ENCODE measurements at regions not wholly inside any gene's neighbourhood (a gene's known extent, or its start where the extent isn't known, plus 50 kb on each side); places are given as distances from the start of the nearest gene placed in this dataset.
A peak's percentile ranks its signal among the peaks of the same experiment; 100 is the strongest.
"Not testable (repeated sequence)": the region's sequence is repeated elsewhere in the genome, so short reads cannot be mapped to it uniquely, and the experiment has no call there.

DNA sequence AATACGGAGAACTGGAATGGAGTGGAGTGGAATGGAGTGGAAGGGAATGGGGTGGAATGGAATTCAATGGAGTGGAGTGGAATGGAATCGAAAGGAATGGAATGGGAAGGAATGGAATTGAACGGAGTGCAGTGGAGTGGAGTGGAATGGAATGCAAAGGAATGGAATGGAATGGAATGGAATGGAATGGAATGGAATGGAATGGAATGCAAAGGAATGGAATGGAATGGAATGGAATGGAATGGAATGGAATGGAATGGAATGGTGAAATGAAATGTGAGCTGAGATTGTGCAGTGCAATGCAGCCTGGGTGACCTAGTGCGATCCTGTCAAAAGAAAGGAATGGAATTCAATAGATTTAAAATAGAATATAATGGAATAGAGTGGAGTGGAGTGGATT, 357.3 kb upstream of the WSB1 start:
- FAIRE-seq; DNase-seq (ENCODE audit: low spot score in 2 of 2): not testable (repeated sequence)

DNA sequence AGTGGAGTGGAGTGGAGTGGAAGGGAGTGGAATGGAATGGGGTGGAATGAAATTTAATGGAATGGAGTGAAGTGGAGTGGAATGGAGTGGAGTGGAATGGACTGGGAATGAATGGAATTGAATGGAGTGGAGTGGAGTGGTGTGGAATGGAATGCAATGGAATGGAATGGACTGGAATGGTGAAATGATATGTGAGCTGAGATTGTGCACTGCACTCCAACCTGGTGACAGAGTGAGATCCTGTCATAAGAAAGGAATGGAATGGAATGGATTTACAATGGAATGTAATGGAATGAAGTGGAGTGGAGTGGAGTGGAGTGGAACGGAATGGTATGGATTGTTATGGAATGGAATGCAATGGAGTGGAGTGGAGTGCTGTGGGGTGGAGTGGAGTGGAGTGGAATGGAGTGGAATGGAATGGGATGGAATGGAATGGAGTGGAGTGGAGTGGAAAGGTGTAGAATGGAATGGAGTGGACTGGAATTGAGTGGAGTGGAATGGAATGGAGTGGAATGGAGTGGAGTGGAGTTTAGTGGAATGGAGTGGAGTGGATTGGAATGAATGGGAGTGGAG, 356.1 kb upstream of the WSB1 start:
- not testable (repeated sequence) for FAIRE-seq; DNase-seq (ENCODE audit: low spot score in 2 of 2)

GRCh38 chr17:26939755-26940154, 354.2 kb upstream of the WSB1 start:
- FAIRE-seq; DNase-seq (ENCODE audit: low spot score in 2 of 2): not testable (repeated sequence)

DNA sequence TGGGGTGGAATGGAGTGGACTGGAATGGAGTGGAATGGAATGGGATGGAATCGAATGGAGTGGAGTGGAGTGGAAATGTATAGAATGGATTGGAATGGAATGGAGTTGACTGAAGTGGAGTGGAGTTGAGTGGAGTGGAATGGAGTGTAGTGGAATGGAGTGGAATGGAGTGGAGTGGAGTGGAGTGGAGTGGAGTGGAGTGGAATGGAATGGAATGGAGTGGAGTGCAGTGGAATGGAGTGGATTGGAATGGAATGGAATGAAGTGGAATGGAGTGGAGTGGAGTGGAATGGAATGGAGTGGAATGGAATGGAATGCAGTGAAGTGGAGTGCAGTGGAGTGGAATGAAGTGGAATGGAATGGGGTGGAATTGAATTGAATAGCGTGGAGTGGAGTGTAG, 353.3 kb upstream of the WSB1 start:
- DNase-seq (ENCODE audit: low spot score in 2 of 2); FAIRE-seq: not testable (repeated sequence)

DNA sequence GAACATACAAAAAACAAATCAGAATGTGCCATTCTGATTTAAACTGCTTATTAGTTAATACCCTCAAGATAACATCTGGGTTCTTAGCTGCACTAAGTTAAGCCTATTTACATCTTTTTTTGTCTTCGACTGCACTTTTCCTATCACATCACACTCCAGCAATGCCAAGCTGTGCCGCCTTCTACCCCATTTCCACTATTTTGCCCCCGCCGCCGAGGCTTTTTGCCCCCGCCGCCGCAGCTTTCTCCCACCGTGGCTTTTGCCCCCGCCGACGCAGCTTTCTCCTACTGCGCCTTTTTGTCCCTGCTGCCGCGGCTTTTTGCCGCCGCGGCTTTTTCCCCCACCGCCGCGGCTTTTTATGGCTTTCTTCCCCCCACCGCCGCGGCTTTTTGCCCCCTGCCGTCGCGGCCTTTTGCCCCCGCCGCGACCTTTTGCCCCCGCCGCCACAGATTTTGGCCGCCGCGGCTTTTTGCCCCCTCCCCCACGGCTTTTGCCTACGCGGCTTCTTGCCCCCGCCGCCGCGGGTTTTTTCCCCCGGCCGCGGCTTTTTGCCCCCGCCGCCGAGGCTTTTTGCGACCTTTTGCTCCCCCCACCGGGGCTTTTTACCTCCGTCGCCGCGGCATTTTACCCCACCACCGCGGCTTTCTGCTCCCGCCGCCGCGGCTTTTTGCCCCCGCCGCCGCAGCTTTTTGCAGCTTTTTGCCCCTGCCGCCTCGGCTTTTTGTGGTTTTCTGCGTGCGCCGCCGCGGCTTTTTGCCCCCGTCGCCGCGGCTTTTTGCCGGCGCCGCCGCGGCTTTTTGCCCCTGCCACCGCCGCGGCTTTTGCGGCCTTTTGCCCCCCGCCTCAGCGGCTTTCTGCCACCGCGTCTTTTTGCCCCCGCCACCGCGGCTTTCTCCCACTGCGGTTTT, 331.4 kb upstream of the WSB1 start:
- DNase-seq (ENCODE audit: low spot score in 2 of 2) = no peak
- FAIRE-seq = no peak

DNA sequence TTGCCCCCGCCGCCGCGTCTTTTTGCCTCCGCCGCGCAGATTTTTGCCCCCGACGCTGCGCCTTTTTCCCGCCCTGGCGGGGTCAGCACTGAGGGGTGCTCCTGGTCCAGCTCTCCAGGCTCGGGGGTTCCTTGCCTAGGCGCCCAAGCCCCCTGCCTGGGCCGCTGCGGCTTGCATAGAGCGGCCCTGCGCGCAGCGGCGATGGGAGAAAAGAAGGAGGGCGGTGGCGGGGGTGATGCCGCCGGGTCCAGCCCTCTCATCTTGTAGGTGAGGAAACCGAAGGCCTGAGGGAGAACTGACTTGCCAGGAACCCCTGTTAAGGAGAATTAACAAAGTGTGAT, 330.8 kb upstream of the WSB1 start:
- DNase-seq (ENCODE audit: low spot score in 2 of 2) = no peak
- FAIRE-seq = no peak

- DNase-seq (ENCODE audit: low spot score in 2 of 2); FAIRE-seq: not testable (repeated sequence)
Observed at GRCh38 chr17:26965898-26966624, 327.9 kb upstream of the WSB1 start.

GRCh38 chr17:26966625-26967179, 327.2 kb upstream of the WSB1 start:
- FAIRE-seq = peak; percentile 97
- DNase-seq (ENCODE audit: low spot score in 2 of 2) = not testable (repeated sequence)

DNA sequence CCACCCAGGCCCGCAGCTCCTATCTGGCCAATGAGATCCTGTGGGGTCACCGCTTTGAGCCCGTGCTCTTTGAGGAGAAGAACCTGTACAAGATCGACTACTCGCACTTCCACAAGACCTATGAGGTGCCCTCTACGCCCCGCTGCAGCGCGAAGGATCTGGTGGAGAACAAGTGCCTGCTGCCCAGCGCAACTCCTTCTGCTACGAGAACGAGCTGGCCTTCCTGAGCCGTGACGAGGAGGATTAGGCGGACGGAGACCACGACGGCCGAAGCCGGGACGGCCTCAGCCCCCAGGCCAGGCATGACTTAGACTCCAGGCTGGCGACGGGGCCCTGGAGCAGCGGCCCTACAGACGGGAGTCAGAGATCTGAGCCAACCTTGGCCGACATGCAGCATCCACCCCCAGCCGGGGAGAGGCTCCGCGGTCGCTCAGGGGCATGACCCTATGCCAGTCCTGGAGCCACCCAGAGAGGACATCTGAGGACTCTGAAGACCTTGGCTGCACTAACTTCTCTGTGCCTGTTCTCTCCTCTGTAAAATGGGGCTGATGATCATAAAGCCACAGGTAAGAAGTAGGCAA, 312.0 kb upstream of the WSB1 start:
- not testable (repeated sequence) for FAIRE-seq; DNase-seq (ENCODE audit: low spot score in 2 of 2)

- FAIRE-seq; DNase-seq (ENCODE audit: low spot score in 2 of 2): not testable (repeated sequence)
Observed at GRCh38 chr17:26982563-26982962, 311.4 kb upstream of the WSB1 start.

DNA sequence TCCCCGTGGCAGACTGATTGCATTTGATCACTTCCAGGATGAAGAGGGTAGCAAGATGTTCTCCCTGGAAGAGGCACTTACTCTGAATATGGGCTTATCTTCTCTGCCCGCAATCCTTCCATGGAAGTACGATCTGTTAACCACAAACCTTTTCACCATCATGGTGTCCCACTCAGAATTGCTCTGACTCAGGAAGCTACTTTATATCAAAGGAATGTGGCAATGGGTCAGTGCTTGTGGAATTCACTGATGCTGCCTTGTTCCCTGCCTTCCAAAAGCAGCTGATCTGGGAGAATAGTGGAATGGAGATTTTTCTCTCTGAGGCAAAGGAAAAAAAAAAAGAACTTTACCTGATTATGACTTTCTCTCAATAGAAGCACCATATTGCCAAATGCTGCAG, 306.1 kb upstream of the WSB1 start:
- DNase-seq (ENCODE audit: low spot score in 2 of 2); FAIRE-seq: not testable (repeated sequence)

DNA sequence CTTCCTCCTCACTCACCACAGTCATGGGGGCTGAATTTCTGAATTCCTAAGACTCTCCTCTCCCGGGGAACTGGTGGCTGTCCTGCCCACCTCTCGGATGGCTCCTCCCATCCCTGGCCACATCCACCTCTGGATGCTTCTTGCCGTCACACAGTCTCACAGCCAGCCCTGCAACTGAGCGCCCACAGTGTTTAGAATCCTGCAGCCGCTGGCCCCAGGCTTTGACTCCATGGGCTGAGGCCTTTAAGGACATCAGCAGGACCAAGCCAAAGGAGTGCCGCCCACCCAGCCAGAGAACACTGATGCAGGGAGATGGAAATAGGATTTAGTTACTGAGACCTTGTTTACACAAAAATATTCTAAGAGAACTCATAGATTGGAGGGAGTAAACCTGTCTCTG, 299.3 kb upstream of the WSB1 start:
- not testable (repeated sequence) for FAIRE-seq; DNase-seq (ENCODE audit: low spot score in 2 of 2)

DNA sequence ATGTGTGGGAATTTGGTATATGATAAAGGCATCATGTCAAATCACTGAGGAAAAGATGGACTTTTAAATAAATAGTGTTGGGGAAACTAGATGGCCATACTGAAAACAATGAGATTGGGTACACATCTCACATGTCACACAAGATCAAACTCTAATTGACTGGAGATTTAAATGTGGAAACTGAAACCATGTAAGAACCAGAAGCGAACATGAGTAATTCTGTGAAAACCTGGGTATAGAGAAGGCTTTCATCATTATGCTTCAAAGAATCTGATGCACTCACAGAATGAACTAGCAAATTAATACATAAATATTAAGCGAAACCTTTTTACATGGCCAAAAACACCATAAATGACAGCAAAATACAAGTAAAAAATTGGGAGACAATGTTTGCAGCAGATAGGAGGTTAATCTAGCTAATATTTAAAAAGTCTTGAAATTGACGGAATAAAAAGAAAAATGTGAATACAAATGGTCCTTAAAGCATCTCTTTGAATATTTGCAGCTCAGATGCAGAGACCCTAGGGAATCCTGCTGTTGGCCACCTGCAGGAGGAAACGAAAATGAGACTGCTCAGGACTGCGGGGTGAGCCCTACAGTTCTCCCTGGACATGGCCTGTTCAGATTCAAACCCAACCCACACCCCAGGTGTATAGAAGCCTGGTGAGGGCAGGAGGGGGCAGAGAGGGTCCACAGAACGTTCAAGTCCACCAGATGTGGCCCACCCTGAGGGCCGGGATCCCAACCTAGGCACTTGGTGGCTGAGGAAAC, 297.6 kb upstream of the WSB1 start:
- not testable (repeated sequence) for FAIRE-seq; DNase-seq (ENCODE audit: low spot score in 2 of 2)

DNA sequence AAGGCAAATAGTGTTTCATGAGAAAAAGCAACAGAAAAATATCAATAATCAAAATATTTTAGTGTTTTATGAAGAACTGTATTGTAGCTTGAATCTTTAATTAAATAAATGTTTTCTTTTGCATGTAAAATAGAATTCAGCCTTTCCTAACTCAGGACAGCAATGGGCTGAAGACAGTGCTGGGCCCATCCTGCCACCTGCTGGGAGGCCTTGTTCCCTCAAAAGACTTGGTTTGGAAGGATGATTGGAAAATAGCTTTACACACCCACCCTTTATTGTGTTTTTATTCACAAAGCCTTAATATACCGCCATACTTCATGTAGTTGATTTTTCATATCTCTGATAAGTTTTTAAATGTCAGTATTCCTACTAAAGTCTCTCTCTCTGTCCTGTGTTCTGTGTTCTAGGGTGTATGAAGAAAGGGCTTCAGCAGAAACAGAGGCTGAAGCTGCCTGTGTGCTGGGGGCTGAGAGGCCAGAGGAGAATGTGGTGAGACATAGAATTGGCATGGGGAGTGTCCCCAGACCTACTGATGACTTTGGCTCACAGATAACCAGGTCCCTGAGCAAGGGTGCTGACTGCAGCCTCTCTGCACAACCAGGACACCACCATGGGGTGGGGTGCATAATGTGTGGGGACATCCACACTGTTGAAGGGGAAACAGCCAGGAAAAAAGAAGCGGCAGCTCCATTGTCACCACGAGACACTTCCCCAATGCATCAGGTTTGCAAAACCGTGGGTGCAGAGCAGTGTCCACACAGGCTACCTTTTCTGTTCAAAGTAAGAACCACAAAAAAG, 286.0 kb upstream of the WSB1 start:
- DNase-seq (ENCODE audit: low spot score in 2 of 2); FAIRE-seq: not testable (repeated sequence)

DNA sequence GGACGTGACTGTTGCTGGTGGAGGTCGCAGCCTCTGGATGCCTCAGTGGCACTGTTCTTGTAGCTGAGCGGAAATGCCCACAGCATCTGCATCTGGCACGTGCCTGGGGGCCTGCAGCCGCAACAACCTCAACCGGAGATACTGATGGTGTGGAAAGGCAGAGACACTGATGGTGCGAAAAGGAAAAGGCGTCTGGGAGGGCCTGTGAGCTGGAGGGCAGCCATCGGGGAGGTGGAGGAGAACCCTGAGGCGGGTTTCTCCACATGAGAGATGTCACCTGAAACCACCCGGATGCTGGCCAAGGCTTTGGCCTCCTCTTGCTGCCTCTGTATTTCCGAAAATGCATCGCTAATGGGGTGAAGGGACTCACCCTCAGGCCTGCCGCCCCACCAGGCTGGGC, 284.8 kb upstream of the WSB1 start:
- FAIRE-seq (no peak), DNase-seq (ENCODE audit: low spot score in 2 of 2) (no peak)

- FAIRE-seq; DNase-seq (ENCODE audit: low spot score in 2 of 2): not testable (repeated sequence)
Observed at GRCh38 chr17:27010138-27010537, 283.8 kb upstream of the WSB1 start.

- DNase-seq (ENCODE audit: low spot score in 2 of 2); FAIRE-seq: not testable (repeated sequence)
Observed at GRCh38 chr17:27030552-27030951, 263.4 kb upstream of the WSB1 start.

GRCh38 chr17:27038676-27039075, 255.2 kb upstream of the WSB1 start:
- no peak for FAIRE-seq
- DNase-seq (ENCODE audit: low spot score in 2 of 2) = no peak

DNA sequence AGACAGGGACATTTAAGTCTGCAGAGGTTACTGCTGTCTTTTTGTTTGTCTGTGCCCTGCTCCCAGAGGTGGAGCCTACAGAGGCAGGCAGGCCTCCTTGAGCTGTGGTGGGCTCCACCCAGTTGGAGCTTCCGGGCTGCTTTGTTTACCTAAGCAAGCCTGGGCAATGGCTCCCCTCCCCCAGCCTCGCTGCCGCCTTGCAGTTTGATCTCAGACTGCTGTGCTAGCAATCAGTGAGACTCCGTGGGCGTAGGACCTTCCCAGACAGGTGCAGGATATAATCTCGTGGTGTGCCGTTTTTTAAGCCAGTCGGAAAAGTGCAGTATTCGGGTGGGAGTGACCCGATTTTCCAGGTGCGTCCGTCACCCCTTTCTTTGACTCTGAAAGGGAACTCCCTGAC, 248.9 kb upstream of the WSB1 start:
- FAIRE-seq; DNase-seq (ENCODE audit: low spot score in 2 of 2): not testable (repeated sequence)

Data from frontal cortex (tissue), 3 donors.